Gastroesophageal sphincter (tissue), 4 donors: ENCODE measurements at regions not wholly inside any gene's neighbourhood (a gene's known extent, or its start where the extent isn't known, plus 50 kb on each side); places are given as distances from the start of the nearest gene placed in this dataset.

Experiments
- ATAC-seq: fragments of 150-250 bp; one replicate; pipeline ENCODE4 v1.9.1; 2016; ENCODE audit warnings: mild to moderate bottlenecking, moderate library complexity
- H3K27ac ChIP-seq, 4 donors: fragments of 200-600 bp; sonication (generic) in 3 of 4; 1 replicate in 3 of 4; 2 replicates in 1 of 4; pipeline ENCODE4 v1.5.1; 2016 to 2019
- H3K27me3 ChIP-seq: fragments of 200-600 bp; sonication (generic); one replicate; pipeline ENCODE4 v1.5.1; 2019
- H3K36me3 ChIP-seq, 2 donors: fragments of 200-600 bp; sonication (generic); one replicate each; pipeline ENCODE4 v1.5.1; 2019; ENCODE audit warnings: control low read depth in 1 of 2
- H3K4me1 ChIP-seq, 3 donors: fragments of 200-600 bp; sonication (generic); 1 replicate in 2 of 3; 2 replicates in 1 of 3; pipeline ENCODE4 v1.5.1; 2016 to 2019; ENCODE audit warnings: control low read depth in 2 of 3
- H3K4me3 ChIP-seq, 2 donors: fragments of 200-600 bp; sonication (generic); one replicate each; pipeline ENCODE4 v1.5.1; 2019; ENCODE audit warnings: mild to moderate bottlenecking in 1 of 2, moderate library complexity in 1 of 2
- H3K9me3 ChIP-seq, 3 donors: fragments of 200-600 bp; sonication (generic); one replicate each; pipeline ENCODE4 v1.5.1; 2017 to 2019; ENCODE audit warnings: control low read depth in 2 of 3
- EP300 ChIP-seq: sonication (generic); formaldehyde crosslinking; IDR thresholded peaks from one replicate; pipeline ENCODE4 v1.6.1; 2017; ENCODE audit warnings: antibody characterized with exemption, mild to moderate bottlenecking
- POLR2A ChIP-seq, 2 donors: fragments of 450-650 bp; IDR thresholded peaks; one replicate each; pipeline ENCODE4 v1.6.1; 2017; ENCODE audit warnings: antibody characterized with exemption in 2 of 2, mild to moderate bottlenecking in 2 of 2, moderate library complexity in 1 of 2
- POLR2AphosphoS5 ChIP-seq: sonication (generic); formaldehyde crosslinking; IDR thresholded peaks from one replicate; pipeline ENCODE4 v1.6.1; 2017; ENCODE audit warnings: antibody characterized with exemption
- WGBS, 2 donors: methylation state at CpG; one replicate each; pipeline ENCODE4 v1.1.5; 2018; ENCODE audit warnings: low coverage in 1 of 2; 5-methylcytosine and 5-hydroxymethylcytosine counted together
- TF ChIP-seq, protein P1 (sequence below), 4 experiments: fragments of 200-600 bp in 2 of 4; fragments of 450-650 bp in 2 of 4; sonication (generic) in 1 of 4; IDR thresholded peaks; one replicate each; pipeline ENCODE4 v1.5.1; 2017 to 2019; ENCODE audit warnings: antibody characterized with exemption in 4 of 4, mild to moderate bottlenecking in 2 of 4, moderate library complexity in 2 of 4

DNA sequence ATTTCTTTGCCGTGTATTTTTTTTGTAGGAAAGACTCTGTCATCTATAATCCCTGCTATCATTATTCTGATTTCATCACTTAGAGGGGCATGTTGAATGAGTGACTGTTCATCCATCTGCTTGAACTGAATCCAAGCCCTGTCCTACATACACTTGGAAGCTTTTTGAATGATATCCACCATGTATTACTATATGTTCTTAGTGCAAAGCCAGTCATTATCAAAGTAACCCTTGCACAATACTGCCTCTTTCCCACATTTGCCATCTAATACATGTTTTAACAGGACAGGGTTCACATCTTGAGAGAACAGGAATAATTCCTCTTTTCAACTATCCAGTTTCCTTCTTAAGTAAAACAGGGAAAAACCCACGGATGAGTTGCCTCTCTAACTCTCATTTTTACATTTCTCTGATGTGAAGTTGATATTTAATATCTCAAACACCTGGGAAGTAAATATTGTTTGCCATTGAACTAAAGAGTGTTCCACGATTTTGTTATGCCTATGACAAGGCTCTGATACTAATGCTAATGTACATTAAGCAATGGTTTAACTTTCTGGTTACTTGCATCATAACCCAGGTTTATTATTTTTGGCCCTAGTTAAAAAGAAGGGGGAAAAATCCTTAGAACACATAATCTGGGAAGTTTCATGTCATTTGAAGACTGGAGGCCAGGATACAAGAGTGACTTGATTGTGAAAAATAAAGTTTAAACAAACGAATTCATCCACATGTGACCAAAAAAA is 103.7 kb upstream of the TARS1 start:
- ATAC-seq, result no peak
- no peak overlapping the region for H3K27ac ChIP-seq
- no peak for TF ChIP-seq POLR2A (IDR thresholded peaks at IDR 0.05)
- no peak for TF ChIP-seq POLR2AphosphoS5
- TF ChIP-seq, protein P1, sequence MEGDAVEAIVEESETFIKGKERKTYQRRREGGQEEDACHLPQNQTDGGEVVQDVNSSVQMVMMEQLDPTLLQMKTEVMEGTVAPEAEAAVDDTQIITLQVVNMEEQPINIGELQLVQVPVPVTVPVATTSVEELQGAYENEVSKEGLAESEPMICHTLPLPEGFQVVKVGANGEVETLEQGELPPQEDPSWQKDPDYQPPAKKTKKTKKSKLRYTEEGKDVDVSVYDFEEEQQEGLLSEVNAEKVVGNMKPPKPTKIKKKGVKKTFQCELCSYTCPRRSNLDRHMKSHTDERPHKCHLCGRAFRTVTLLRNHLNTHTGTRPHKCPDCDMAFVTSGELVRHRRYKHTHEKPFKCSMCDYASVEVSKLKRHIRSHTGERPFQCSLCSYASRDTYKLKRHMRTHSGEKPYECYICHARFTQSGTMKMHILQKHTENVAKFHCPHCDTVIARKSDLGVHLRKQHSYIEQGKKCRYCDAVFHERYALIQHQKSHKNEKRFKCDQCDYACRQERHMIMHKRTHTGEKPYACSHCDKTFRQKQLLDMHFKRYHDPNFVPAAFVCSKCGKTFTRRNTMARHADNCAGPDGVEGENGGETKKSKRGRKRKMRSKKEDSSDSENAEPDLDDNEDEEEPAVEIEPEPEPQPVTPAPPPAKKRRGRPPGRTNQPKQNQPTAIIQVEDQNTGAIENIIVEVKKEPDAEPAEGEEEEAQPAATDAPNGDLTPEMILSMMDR (IDR thresholded peaks at IDR 0.05), result no peak
- TF ChIP-seq EP300, result no peak
- H3K4me3 ChIP-seq, result no peak overlapping the region
- no peaks in the 10 kb centered on the region for H3K36me3 ChIP-seq
- no peaks in the 10 kb centered on the region for H3K9me3 ChIP-seq
- no peaks in the 10 kb centered on the region for H3K27me3 ChIP-seq
- WGBS, 2 donors, result 44 to 70% methylated on average over 4 of the region's 4 CpGs
- peaks cover 0 to 14% (median 0%) of the 10 kb centered on the region in 3 donors for H3K4me1 ChIP-seq

DNA sequence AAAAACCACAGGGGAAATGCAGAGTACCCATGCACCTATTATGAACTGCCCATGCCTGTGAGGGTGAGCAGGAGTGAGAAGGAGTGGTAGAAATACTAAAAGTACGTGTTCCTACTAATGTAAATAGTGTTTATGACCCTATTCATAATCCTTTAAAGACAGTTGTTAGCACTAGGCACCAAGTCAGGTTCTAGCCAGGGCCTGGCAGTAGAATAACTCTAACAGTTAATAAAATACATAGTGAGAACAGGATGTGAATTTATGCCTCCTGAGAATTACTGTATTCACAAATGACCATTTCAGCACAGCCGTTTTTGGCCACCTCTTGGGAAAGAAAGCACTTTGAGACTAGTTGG is 103.2 kb upstream of the TARS1 start:
- Histone ChIP-seq H3K4me3 (no peak overlapping the region), H3K9me3 (no peaks in the 10 kb centered on the region), H3K27ac (no peak overlapping the region), H3K36me3 (no peaks in the 10 kb centered on the region), H3K27me3 (no peaks in the 10 kb centered on the region), H3K4me1 (peaks cover 0 to 13% (median 0%) of the 10 kb centered on the region in 3 donors)
- WGBS, 2 donors, result 32 to 39% methylated on average over 2 of the region's 2 CpGs
- no peak for ATAC-seq
- no peak for TF ChIP-seq EP300
- no peak for TF ChIP-seq POLR2A (IDR thresholded peaks at IDR 0.05)

GRCh38 chr5:33338336-33339110 is 102.2 kb upstream of the TARS1 start:
- Histone ChIP-seq H3K36me3 (no peaks in the 10 kb centered on the region), H3K27ac (no peak overlapping the region), H3K4me3 (no peak overlapping the region), H3K9me3 (no peaks in the 10 kb centered on the region), H3K27me3 (no peaks in the 10 kb centered on the region), H3K4me1 (peaks cover 0 to 10% (median 0%) of the 10 kb centered on the region in 3 donors)
- 84 to 89% methylated on average over 4 of the region's 4 CpGs for WGBS, 2 donors
- TF ChIP-seq, protein P1 (IDR thresholded peaks at IDR 0.05), result no peak
- TF ChIP-seq EP300 (no peak), POLR2AphosphoS5 (no peak), POLR2A (IDR thresholded peaks at IDR 0.05) (no peak)
- ATAC-seq, result no peak

GRCh38 chr5:33339413-33339812 is 101.4 kb upstream of the TARS1 start:
- Histone ChIP-seq H3K4me3 (no peak overlapping the region), H3K27ac (no peak overlapping the region), H3K4me1 (peaks cover 0 to 10% (median 0%) of the 10 kb centered on the region in 3 donors), H3K9me3 (no peaks in the 10 kb centered on the region), H3K27me3 (no peaks in the 10 kb centered on the region), H3K36me3 (no peaks in the 10 kb centered on the region)
- TF ChIP-seq EP300 (no peak), POLR2AphosphoS5 (no peak), POLR2A (IDR thresholded peaks at IDR 0.05) (no peak)
- TF ChIP-seq, protein P1 (IDR thresholded peaks at IDR 0.05), result no peak
- no peak for ATAC-seq

- peaks cover 0 to 10% (median 0%) of the 10 kb centered on the region in 3 donors for H3K4me1 ChIP-seq
- no peak overlapping the region for H3K27ac ChIP-seq
- ATAC-seq, result no peak
Observed at GRCh38 chr5:33340195-33340594, 100.6 kb upstream of the TARS1 start.

More at GRCh38 chr5:33340195-33340594, 100.6 kb upstream of the TARS1 start:
- Histone ChIP-seq H3K4me3 (no peak overlapping the region), H3K9me3 (no peaks in the 10 kb centered on the region), H3K27me3 (no peaks in the 10 kb centered on the region), H3K36me3 (no peaks in the 10 kb centered on the region)
- WGBS, 2 donors, result 64 to 77% methylated on average over 3 of the region's 3 CpGs
- TF ChIP-seq, protein P1 (IDR thresholded peaks at IDR 0.05), result no peak
- TF ChIP-seq POLR2AphosphoS5 (no peak), EP300 (no peak), POLR2A (IDR thresholded peaks at IDR 0.05) (no peak)
